Parathyroid adenoma (tissue), 2 donors: ENCODE measurements at regions not wholly inside any gene's neighbourhood (a gene's known extent, or its start where the extent isn't known, plus 50 kb on each side); places are given as distances from the start of the nearest gene placed in this dataset.

Source experiments
- H2AFZ ChIP-seq: fragments of 300-600 bp; sonication (generic); one replicate; pipeline ENCODE4 v1.7.0; 2017; ENCODE audit warnings: antibody characterized with exemption, mild to moderate bottlenecking
- H3K27ac ChIP-seq: fragments of 300-600 bp; sonication (generic); one replicate; pipeline ENCODE4 v1.7.0; 2017
- H3K27me3 ChIP-seq: fragments of 300-600 bp; sonication (generic); one replicate; pipeline ENCODE4 v1.7.0; 2017; ENCODE audit warnings: low read length; ENCODE audit not compliant: control insufficient read depth, insufficient read depth
- H3K36me3 ChIP-seq: fragments of 300-600 bp; sonication (generic); one replicate; pipeline ENCODE4 v1.7.0; 2017; ENCODE audit warnings: low read length; ENCODE audit not compliant: control insufficient read depth, insufficient read depth
- H3K4me1 ChIP-seq: fragments of 300-600 bp; sonication (generic); one replicate; pipeline ENCODE4 v1.7.0; 2017; ENCODE audit warnings: control low read depth
- H3K4me2 ChIP-seq: fragments of 300-600 bp; sonication (generic); one replicate; pipeline ENCODE4 v1.7.0; 2017; ENCODE audit warnings: low read length
- H3K4me3 ChIP-seq: fragments of 300-600 bp; sonication (generic); one replicate; pipeline ENCODE4 v1.7.0; 2017; ENCODE audit warnings: low read depth, low read length
- H3K79me2 ChIP-seq: fragments of 300-600 bp; sonication (generic); one replicate; pipeline ENCODE4 v1.7.0; 2017; ENCODE audit warnings: control low read depth
- H3K9ac ChIP-seq: fragments of 300-600 bp; sonication (generic); one replicate; pipeline ENCODE4 v1.7.0; 2017; ENCODE audit warnings: mild to moderate bottlenecking
- H3K9me3 ChIP-seq: fragments of 300-600 bp; sonication (generic); one replicate; pipeline ENCODE4 v1.7.0; 2017; ENCODE audit warnings: low read length; ENCODE audit not compliant: control insufficient read depth
- TF ChIP-seq, protein P1 (sequence below): fragments of 300-600 bp; sonication (generic); IDR thresholded peaks from one replicate; pipeline ENCODE4 v1.7.0; 2017; ENCODE audit warnings: antibody characterized with exemption, mild to moderate bottlenecking
- donor health status: primary hyperparathyroidism.

- TF ChIP-seq, protein P1, sequence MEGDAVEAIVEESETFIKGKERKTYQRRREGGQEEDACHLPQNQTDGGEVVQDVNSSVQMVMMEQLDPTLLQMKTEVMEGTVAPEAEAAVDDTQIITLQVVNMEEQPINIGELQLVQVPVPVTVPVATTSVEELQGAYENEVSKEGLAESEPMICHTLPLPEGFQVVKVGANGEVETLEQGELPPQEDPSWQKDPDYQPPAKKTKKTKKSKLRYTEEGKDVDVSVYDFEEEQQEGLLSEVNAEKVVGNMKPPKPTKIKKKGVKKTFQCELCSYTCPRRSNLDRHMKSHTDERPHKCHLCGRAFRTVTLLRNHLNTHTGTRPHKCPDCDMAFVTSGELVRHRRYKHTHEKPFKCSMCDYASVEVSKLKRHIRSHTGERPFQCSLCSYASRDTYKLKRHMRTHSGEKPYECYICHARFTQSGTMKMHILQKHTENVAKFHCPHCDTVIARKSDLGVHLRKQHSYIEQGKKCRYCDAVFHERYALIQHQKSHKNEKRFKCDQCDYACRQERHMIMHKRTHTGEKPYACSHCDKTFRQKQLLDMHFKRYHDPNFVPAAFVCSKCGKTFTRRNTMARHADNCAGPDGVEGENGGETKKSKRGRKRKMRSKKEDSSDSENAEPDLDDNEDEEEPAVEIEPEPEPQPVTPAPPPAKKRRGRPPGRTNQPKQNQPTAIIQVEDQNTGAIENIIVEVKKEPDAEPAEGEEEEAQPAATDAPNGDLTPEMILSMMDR: no peak
- no peaks in the 10 kb centered on the region for H3K27me3 ChIP-seq
- H2AFZ ChIP-seq: no peak overlapping the region
- H3K4me1 ChIP-seq: no peaks in the 10 kb centered on the region
- H3K9me3 ChIP-seq: no peaks in the 10 kb centered on the region
- no peak overlapping the region for H3K27ac ChIP-seq
- no peak overlapping the region for H3K4me3 ChIP-seq
- no peak overlapping the region for H3K9ac ChIP-seq
- H3K79me2 ChIP-seq: no peaks in the 10 kb centered on the region
- H3K36me3 ChIP-seq: no peaks in the 10 kb centered on the region
- H3K4me2 ChIP-seq: no peak overlapping the region
Measured at GRCh38 chr2:71863396-71863795, 284.3 kb downstream of the CYP26B1 start.

DNA sequence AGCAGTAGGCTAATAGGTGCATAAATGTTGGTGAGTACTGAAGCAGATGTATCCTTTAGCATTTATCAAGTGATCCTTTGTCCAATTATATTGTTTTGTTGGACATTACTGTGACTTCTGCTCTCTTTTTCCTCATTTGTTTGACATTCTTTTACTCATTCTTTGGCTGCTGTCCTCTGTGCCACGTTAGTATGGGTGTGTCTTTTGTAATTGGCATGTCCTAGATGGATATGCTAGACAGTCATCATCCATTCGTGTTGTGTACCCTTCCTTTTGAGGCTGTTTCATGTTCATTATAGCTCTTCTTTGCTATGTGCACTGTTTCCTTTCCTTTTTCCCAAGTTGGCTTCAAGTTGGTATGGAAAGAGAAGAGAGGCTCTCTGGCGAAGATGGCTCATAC, 284.7 kb downstream of the CYP26B1 start:
- Histone ChIP-seq H3K4me3 (no peak overlapping the region), H3K9me3 (no peaks in the 10 kb centered on the region), H3K27ac (no peak overlapping the region), H3K27me3 (no peaks in the 10 kb centered on the region), H2AFZ (no peak overlapping the region), H3K4me1 (no peaks in the 10 kb centered on the region), H3K79me2 (no peaks in the 10 kb centered on the region), H3K9ac (no peak overlapping the region), H3K4me2 (no peak overlapping the region), H3K36me3 (no peaks in the 10 kb centered on the region)
- TF ChIP-seq, protein P1: no peak

- no peak overlapping the region for H2AFZ ChIP-seq
- H3K27ac ChIP-seq: no peak overlapping the region
- TF ChIP-seq, protein P1: no peak
- no peak overlapping the region for H3K9ac ChIP-seq
- H3K27me3 ChIP-seq: no peaks in the 10 kb centered on the region
- H3K36me3 ChIP-seq: no peaks in the 10 kb centered on the region
- H3K79me2 ChIP-seq: no peaks in the 10 kb centered on the region
- no peak overlapping the region for H3K4me3 ChIP-seq
- H3K9me3 ChIP-seq: no peaks in the 10 kb centered on the region
- H3K4me1 ChIP-seq: no peaks in the 10 kb centered on the region
- H3K4me2 ChIP-seq: no peak overlapping the region
Measured at GRCh38 chr2:71861186-71862160, 286.2 kb downstream of the CYP26B1 start.

DNA sequence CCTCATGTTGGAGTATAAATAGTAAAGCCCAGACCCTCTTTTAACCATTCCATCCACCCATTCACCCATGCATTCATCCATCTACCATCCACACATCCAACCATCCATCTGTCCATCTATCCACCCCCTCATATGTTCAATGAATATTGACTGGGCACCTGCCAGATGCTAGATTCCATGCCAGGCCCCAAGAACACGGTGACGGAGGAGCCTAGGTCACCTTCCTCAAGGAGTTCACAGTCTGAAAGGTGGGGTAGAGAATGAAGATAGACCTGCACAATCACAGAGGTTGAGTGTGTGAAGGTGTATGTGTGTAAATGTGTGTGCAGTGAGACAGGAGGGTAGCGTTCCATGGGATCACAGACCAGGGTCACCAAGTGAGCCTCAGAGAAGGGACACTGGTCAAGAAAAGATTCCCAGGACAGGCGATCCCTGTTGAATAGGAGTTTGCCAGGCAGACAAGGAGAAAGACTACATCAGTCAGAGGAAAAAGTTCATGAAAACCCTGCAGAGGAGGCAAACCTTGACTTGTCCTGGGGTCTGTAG, 287.2 kb downstream of the CYP26B1 start:
- no peaks in the 10 kb centered on the region for H3K27me3 ChIP-seq
- H3K9me3 ChIP-seq: no peaks in the 10 kb centered on the region
- no peak overlapping the region for H3K27ac ChIP-seq
- H3K4me1 ChIP-seq: no peaks in the 10 kb centered on the region
- no peak overlapping the region for H3K9ac ChIP-seq
- no peak overlapping the region for H2AFZ ChIP-seq
- H3K36me3 ChIP-seq: no peaks in the 10 kb centered on the region
- no peaks in the 10 kb centered on the region for H3K79me2 ChIP-seq
- TF ChIP-seq, protein P1: no peak
- no peak overlapping the region for H3K4me2 ChIP-seq
- no peak overlapping the region for H3K4me3 ChIP-seq
